Left ventricle myocardium inferior (tissue), 1 donor: ENCODE measurements at regions not wholly inside any gene's neighbourhood (a gene's known extent, or its start where the extent isn't known, plus 50 kb on each side); places are given as distances from the start of the nearest gene placed in this dataset.

Experiments used
- DNase-seq: peaks from one replicate; pipeline ENCODE4 v3.0.0-alpha.2; 2020
- H3K27ac ChIP-seq: fragments of 200-600 bp; replicated peaks from 2 replicates; pipeline ENCODE4 v1.8.0; 2021
- H3K27me3 ChIP-seq: fragments of 200-600 bp; 2 replicates; pipeline ENCODE4 v1.8.0; 2021; ENCODE audit warnings: low read depth
- H3K36me3 ChIP-seq: fragments of 200-600 bp; 2 replicates; pipeline ENCODE4 v1.8.0; 2021
- H3K4me1 ChIP-seq: fragments of 200-600 bp; 2 replicates; pipeline ENCODE4 v1.8.0; 2021
- H3K4me3 ChIP-seq: fragments of 200-600 bp; 2 replicates; pipeline ENCODE4 v1.8.0; 2021; ENCODE audit warnings: mild to moderate bottlenecking, moderate library complexity
- H3K9me3 ChIP-seq: fragments of 200-600 bp; replicated peaks from 2 replicates; pipeline ENCODE4 v1.8.0; 2021
- intact Hi-C: fragments of 100-400 bp; cut with micrococcal nuclease; formaldehyde crosslinking; loops from one replicate; pipeline ENCODE4 v1.11.0; 2022
- TF ChIP-seq, protein P1 (sequence below): fragments of 200-600 bp; IDR thresholded peaks from 2 replicates; pipeline ENCODE4 v1.8.0; 2021; ENCODE audit warnings: antibody characterized with exemption, mild to moderate bottlenecking, borderline replicate concordance
- donor health status: DM: no; HTN: yes; CAD: no; lungs with severe emphysema.

- Histone ChIP-seq H3K27me3 (no peaks in the 10 kb centered on the region), H3K4me1 (no peaks in the 10 kb centered on the region), H3K27ac (no peak overlapping the region), H3K9me3 (no peaks in the 10 kb centered on the region), H3K4me3 (no peak overlapping the region), H3K36me3 (no peaks in the 10 kb centered on the region)
- TF ChIP-seq, protein P1, sequence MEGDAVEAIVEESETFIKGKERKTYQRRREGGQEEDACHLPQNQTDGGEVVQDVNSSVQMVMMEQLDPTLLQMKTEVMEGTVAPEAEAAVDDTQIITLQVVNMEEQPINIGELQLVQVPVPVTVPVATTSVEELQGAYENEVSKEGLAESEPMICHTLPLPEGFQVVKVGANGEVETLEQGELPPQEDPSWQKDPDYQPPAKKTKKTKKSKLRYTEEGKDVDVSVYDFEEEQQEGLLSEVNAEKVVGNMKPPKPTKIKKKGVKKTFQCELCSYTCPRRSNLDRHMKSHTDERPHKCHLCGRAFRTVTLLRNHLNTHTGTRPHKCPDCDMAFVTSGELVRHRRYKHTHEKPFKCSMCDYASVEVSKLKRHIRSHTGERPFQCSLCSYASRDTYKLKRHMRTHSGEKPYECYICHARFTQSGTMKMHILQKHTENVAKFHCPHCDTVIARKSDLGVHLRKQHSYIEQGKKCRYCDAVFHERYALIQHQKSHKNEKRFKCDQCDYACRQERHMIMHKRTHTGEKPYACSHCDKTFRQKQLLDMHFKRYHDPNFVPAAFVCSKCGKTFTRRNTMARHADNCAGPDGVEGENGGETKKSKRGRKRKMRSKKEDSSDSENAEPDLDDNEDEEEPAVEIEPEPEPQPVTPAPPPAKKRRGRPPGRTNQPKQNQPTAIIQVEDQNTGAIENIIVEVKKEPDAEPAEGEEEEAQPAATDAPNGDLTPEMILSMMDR: no peak
- intact Hi-C loops: no loop called here
- DNase-seq: no peak
Observed at GRCh38 chr5:180428598-180428997, 65.6 kb upstream of the CNOT6 start.

GRCh38 chr5:180431932-180432331 lies 62.2 kb upstream of the CNOT6 start:
- H3K4me3 ChIP-seq: no peak overlapping the region
- TF ChIP-seq, protein P1: no peak
- no peaks in the 10 kb centered on the region for H3K4me1 ChIP-seq
- no peak overlapping the region for H3K27ac ChIP-seq
- no peak for DNase-seq
- intact Hi-C loops: no loop called here
- no peaks in the 10 kb centered on the region for H3K36me3 ChIP-seq
- peaks cover 18% of the 10 kb centered on the region for H3K27me3 ChIP-seq
- no peaks in the 10 kb centered on the region for H3K9me3 ChIP-seq

DNA sequence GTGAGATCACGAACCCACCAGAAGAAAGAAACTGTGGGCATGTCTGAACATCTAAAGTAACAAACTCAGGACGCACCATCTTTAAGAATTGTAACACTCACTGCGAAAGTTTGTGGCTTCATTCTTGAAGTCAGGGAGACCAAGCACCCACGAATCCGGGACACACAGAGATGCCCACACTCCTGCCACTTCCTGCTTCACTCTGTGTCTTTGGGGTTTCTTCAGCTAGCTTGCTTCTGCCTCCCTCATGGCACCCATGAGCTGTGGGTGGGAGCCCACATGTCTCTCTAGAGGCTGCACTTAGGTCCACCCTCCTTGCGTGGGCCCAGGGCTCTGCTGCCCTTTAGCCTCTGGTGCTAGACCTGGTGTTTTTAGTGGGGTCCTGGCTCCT lies 61.2 kb upstream of the CNOT6 start:
- DNase-seq: no peak
- Histone ChIP-seq H3K9me3 (no peaks in the 10 kb centered on the region), H3K36me3 (no peaks in the 10 kb centered on the region), H3K4me1 (no peaks in the 10 kb centered on the region), H3K27me3 (peaks cover 18% of the 10 kb centered on the region), H3K27ac (no peak overlapping the region), H3K4me3 (no peak overlapping the region)
- TF ChIP-seq, protein P1: no peak
- intact Hi-C loops: no loop called here

GRCh38 chr5:180435594-180435993 lies 58.6 kb upstream of the CNOT6 start:
- Histone ChIP-seq H3K9me3 (peaks cover 6% of the 10 kb centered on the region), H3K4me3 (no peak overlapping the region), H3K27ac (no peak overlapping the region), H3K4me1 (no peaks in the 10 kb centered on the region), H3K36me3 (no peaks in the 10 kb centered on the region), H3K27me3 (peaks cover 41% of the 10 kb centered on the region)
- no peak for DNase-seq
- TF ChIP-seq, protein P1: no peak
- intact Hi-C loops: no loop called here

DNA sequence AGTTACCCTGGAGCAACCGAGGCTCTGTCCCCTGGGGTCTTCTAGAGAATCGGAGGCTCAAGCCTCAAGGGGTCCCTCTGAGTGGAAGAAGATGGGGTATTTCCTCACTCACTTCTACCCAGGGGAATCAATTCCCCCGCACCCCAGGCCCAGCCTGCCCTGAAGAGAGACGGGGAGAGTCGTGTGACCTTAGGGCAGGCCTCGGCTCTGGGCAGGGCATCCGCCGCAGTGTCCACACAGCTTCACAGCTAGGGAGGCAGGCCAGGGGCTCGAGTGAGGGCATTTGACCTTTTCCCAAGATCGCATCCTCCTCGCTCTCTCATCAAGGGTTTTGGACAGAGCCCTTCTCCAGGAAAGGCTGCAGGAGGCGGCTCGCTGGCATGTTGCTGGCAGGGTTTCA lies 57.9 kb upstream of the CNOT6 start:
- intact Hi-C loops: no loop called here
- TF ChIP-seq, protein P1: no peak
- Histone ChIP-seq H3K4me1 (no peaks in the 10 kb centered on the region), H3K27ac (no peak overlapping the region), H3K36me3 (no peaks in the 10 kb centered on the region), H3K9me3 (peaks cover 6% of the 10 kb centered on the region), H3K27me3 (peaks cover 41% of the 10 kb centered on the region), H3K4me3 (no peak overlapping the region)
- no peak for DNase-seq

DNA sequence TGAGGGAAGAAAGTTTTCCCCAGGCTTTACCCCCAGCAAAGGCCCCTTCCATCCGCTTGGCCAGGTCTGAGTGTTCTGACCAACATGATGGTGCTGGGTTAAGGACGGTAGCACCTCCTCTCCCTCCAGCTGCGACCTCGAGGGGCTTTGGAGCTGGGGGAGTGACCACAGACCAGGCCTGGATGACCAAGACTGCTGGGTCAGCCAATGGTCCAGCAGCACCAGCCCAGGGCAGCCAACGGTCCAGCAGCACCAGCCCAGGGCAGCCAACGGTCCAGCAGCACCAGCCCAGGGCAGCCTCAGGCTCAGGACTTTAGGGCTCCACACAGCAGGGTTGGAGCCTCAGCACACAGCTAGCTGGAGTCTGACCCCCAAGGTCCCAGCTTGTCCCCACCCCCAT lies 57.2 kb upstream of the CNOT6 start:
- intact Hi-C loops: no loop called here

More for the DNA sequence above, 57.2 kb upstream of the CNOT6 start:
- Histone ChIP-seq H3K4me3 (no peak overlapping the region), H3K36me3 (no peaks in the 10 kb centered on the region), H3K27ac (no peak overlapping the region), H3K27me3 (peaks cover 47% of the 10 kb centered on the region), H3K4me1 (no peaks in the 10 kb centered on the region), H3K9me3 (peaks cover 6% of the 10 kb centered on the region)
- TF ChIP-seq, protein P1: no peak
- DNase-seq: no peak
